Aorta (tissue), 5 donors: ENCODE measurements at regions not wholly inside any gene's neighbourhood (a gene's known extent, or its start where the extent isn't known, plus 50 kb on each side); places are given as distances from the start of the nearest gene placed in this dataset.

Experiments
- ATAC-seq: fragments of 200-7000 bp; cut with Tn5 transposase; one replicate; pipeline ENCODE4 v1.9.1; 2022; ENCODE audit warnings: moderate library complexity; ENCODE audit not compliant: low FRiP score
- DNase-seq, 2 donors: peaks; one replicate each; pipeline ENCODE4 v3.0.0-alpha.2; 2020
- H3K27ac ChIP-seq, 2 donors: one replicate each; pipeline ENCODE4 v1.5.1; 2013; ENCODE audit warnings: low read length in 2 of 2, mild to moderate bottlenecking in 2 of 2, moderate library complexity in 2 of 2, control low read depth in 1 of 2, inconsistent platforms in 1 of 2, low read depth in 1 of 2
- H3K27me3 ChIP-seq, 2 donors: one replicate each; pipeline ENCODE4 v1.6.1; 2013; ENCODE audit warnings: control low read depth in 1 of 2, low read length in 1 of 2, mild to moderate bottlenecking in 1 of 2, moderate library complexity in 1 of 2; ENCODE audit not compliant: insufficient read depth in 2 of 2, control insufficient read depth in 1 of 2
- H3K36me3 ChIP-seq, 2 donors: one replicate each; pipeline ENCODE4 v1.6.1; 2013; ENCODE audit warnings: control low read depth in 1 of 2, low read length in 1 of 2, mild to moderate bottlenecking in 1 of 2; ENCODE audit not compliant: insufficient read depth in 2 of 2, control insufficient read depth in 1 of 2
- H3K4me1 ChIP-seq, 2 donors: one replicate each; pipeline ENCODE4 v1.6.1; 2013; ENCODE audit warnings: low read length in 2 of 2, control low read depth in 1 of 2, mild to moderate bottlenecking in 1 of 2, moderate library complexity in 1 of 2; ENCODE audit not compliant: insufficient read depth in 2 of 2, control insufficient read depth in 1 of 2
- H3K4me3 ChIP-seq, 2 donors: one replicate each; pipeline ENCODE4 v1.5.1; 2013; ENCODE audit warnings: low read length in 2 of 2, control low read depth in 1 of 2, mild to moderate bottlenecking in 1 of 2
- H3K9me3 ChIP-seq: one replicate; pipeline ENCODE4 v1.6.1; 2013; ENCODE audit warnings: mild to moderate bottlenecking, low read length; ENCODE audit not compliant: control insufficient read depth
- WGBS, 2 donors: extraction: QIAGEN DNeasy Blood & Tissue Kit; methylation state at CpG; one replicate each; pipeline ENCODE4 v1.1.7; 2013; 5-methylcytosine and 5-hydroxymethylcytosine counted together
- intact Hi-C, 2 donors: fragments of 100-400 bp; cut with DNase I; formaldehyde crosslinking; loops; one replicate each; pipeline versions ENCODE4 v1.14.2 to v1.15.0; 2022
- donor health status: healthy with polysubstance abuse.
- donor health status: Bipolar disorder and iron deficiency.
- donor health status: DM: no; HTN: no; CAD: no.
- donor health status: DM: no; HTN: no; CAD: no.
- donor health status: DM: yes; HTN: yes; CAD: no.

DNA sequence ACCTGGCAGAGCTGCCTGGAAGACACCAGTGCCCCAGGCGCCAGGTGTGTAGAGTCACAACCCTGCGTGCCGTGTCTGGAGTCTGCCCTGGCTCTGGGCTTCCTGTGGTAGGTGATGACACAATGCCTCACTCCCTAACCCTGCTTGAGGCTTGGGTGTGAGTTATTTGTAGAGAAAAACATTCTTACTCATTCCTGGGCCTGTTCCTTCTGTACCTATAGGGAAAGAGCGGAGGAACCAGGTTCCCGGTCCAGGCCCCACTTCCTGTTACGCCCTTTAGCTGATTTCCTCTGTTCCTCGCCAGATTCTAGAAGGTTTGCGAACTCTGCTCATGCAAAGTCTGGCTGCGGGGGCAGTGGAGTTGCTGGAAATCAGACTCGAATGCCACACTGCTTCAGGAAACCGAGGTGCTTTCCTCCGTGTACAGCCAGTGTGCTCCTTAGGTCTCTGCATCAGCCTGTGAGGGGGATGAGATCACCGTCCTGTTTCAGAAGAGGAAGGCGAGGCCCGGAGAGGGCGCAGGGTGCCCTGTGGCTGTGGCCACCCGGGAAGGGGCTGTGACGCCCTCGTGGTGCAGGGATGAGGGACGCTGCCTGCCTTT lies 67.1 kb upstream of the DUSP22 start:
- 79 to 85% methylated on average over 20 of the region's 20 CpGs for WGBS, 2 donors
- no peaks in the 10 kb centered on the region for H3K36me3 ChIP-seq
- no peaks in the 10 kb centered on the region for H3K4me1 ChIP-seq
- no peaks in the 10 kb centered on the region for H3K27me3 ChIP-seq
- peak; percentile 34 for ATAC-seq
- no peak overlapping the region for H3K27ac ChIP-seq
- intact Hi-C loops: no loop called here
- no peaks in the 10 kb centered on the region for H3K9me3 ChIP-seq
- peak in 1 of 2 donors; percentile 68 for DNase-seq
- no peak overlapping the region for H3K4me3 ChIP-seq

GRCh38 chr6:225907-226306 lies 66.4 kb upstream of the DUSP22 start:
- no peaks in the 10 kb centered on the region for H3K36me3 ChIP-seq
- H3K9me3 ChIP-seq: no peaks in the 10 kb centered on the region
- intact Hi-C loops: no loop called here
- H3K4me3 ChIP-seq: no peak overlapping the region
- no peaks in the 10 kb centered on the region for H3K4me1 ChIP-seq
- no peak for DNase-seq
- H3K27me3 ChIP-seq: no peaks in the 10 kb centered on the region
- WGBS, 2 donors: 82 to 90% methylated on average over 17 of the region's 17 CpGs
- ATAC-seq: no peak
- H3K27ac ChIP-seq: no peak overlapping the region

DNA sequence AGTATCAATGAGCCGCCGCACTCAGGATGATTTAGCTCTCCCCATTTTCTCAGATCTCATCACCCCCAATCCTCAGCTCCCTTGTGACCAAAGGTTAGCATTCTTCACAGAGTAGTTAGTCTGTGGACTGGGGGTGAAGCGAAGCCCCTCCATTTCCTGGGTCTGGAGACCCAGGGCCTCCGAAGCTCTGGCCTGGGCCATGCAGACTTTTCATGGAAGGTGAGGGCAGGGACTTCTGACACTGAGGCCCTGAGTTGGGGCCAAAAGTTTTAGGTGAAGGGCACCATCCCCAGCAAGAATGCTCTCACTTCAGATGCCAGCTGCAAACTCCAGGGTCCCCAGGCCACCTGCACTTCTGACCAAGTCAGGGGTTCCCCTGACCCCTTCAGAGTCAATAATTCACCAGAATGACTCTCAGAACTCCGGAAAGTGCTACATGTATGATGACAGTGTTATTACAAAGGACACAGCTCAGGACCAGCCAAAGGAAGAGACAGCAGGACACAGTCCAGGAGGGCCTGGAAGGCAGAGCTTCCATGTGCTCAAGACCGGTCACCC lies 65.7 kb upstream of the DUSP22 start:
- Histone ChIP-seq H3K4me3 (no peak overlapping the region), H3K27me3 (no peaks in the 10 kb centered on the region), H3K9me3 (no peaks in the 10 kb centered on the region), H3K36me3 (no peaks in the 10 kb centered on the region), H3K27ac (no peak overlapping the region), H3K4me1 (no peaks in the 10 kb centered on the region)
- 95 to 97% methylated on average over 6 of the region's 6 CpGs for WGBS, 2 donors
- ATAC-seq: no peak
- intact Hi-C loops: no loop called here
- no peak for DNase-seq

DNA sequence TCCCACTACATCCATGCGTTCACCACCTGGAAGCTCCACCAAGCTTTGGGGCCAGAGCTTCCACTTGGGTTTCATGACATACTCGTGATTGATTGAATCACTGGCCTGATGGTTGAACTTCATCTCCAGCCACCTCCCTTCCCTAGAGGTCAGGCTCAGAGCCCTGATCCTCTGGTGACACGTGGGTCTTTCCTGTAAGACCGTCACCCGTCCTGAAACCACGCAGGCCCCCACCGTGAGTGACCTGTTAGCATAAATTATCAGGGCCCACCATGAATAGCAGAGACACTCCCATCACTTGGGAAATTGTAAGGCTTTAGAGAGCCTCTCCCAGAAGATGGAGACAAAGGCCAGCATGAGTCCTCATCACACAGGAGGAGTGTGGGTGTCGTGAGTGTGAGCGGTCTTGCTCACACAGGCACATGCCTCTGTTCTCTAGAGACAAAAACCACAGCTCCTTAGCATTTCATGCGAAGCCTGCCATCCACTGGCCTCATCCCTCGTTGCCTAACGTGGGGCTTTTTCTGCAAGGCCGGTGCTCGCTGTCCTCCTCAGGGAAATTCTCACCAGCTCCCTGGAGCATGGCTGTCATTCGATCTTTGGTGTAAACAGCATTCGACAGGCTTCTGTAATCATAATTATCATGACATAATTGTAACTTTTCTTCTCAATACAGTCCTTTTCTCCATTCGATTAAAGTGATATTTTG lies 65.1 kb upstream of the DUSP22 start:
- ATAC-seq: no peak
- intact Hi-C loops: no loop called here

DNA sequence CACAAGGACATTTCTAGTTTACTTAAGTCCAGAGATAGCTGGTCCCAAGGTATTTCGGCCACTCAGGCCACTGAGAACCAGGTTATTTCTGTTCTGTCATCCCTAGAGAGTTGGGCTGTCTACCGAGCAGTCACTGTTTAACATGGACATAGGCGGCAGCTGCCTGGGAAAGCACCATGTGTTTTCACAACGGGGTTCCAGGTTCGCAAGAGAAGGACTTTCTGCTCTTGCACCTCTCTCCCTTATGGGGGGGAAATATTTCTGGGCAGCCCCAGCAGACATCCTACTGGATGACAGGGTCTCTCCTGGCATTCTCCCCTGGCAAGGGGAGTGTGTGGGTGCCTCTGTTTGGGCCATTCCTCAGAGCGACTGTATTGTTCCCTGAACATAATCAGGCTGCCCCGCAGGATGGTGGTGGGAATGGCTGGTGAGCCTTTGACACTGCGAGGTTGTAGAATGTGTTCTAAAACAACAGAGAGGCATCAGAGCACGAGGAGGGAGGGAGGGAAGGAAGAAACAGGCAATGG lies 64.4 kb upstream of the DUSP22 start:
- WGBS, 2 donors: 48 to 58% methylated on average over 9 of the region's 9 CpGs
- ATAC-seq: no peak
- no peaks in the 10 kb centered on the region for H3K27me3 ChIP-seq
- H3K4me3 ChIP-seq: no peak overlapping the region
- no peaks in the 10 kb centered on the region for H3K36me3 ChIP-seq
- no peaks in the 10 kb centered on the region for H3K4me1 ChIP-seq
- DNase-seq: no peak
- intact Hi-C loops: no loop called here
- no peaks in the 10 kb centered on the region for H3K9me3 ChIP-seq
- no peak overlapping the region for H3K27ac ChIP-seq

More for the DNA sequence above, 65.1 kb upstream of the DUSP22 start:
- Histone ChIP-seq H3K36me3 (no peaks in the 10 kb centered on the region), H3K4me3 (no peak overlapping the region), H3K4me1 (no peaks in the 10 kb centered on the region), H3K27ac (no peak overlapping the region), H3K9me3 (no peaks in the 10 kb centered on the region), H3K27me3 (no peaks in the 10 kb centered on the region)
- WGBS, 2 donors: 83 to 91% methylated on average over 17 of the region's 17 CpGs
- no peak for DNase-seq

DNA sequence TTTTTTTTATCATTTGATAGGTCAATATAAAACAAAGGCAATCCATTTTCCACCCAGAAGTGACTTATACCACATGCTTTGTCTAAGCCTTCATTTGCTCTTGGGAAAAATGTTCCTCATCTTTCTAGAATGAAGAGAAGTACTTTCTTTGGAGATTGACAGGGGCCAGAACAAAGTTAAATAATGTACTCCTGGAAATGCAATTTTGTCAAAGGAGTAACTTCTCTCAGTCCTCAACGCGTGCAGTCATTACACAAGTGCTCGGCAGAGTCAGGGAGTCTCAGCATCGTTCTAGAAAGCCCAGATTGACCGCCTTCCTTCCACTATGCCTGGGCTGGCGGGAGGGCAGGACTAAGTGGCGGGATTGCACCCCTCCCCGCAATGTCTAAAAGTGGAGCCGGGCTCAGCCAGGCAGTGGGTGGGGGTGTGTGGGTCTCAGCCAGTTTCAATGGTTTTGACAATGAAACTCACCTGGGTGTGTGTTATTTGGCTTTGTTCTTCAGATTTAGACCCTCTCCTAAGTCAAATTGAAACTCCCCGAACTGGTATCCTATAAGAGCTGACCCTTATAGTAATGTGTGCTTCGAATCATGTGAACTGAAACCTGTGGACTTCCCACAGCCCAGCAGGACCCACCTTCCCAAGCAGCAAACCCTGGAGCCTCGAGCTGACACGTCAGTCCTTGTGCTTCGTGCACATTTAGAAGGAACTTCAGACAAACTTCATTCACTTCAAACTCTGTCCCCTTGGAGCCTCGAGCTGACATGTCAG lies 63.2 kb upstream of the DUSP22 start:
- DNase-seq (no peak), ATAC-seq (no peak)
- Histone ChIP-seq H3K27ac (no peak overlapping the region), H3K4me3 (no peak overlapping the region), H3K9me3 (no peaks in the 10 kb centered on the region), H3K36me3 (no peaks in the 10 kb centered on the region), H3K4me1 (no peaks in the 10 kb centered on the region), H3K27me3 (peaks cover 0 to 3% of the 10 kb centered on the region in 2 donors)
- WGBS, 2 donors: 86 to 89% methylated on average over 15 of the region's 15 CpGs
- intact Hi-C loops: no loop called here

DNA sequence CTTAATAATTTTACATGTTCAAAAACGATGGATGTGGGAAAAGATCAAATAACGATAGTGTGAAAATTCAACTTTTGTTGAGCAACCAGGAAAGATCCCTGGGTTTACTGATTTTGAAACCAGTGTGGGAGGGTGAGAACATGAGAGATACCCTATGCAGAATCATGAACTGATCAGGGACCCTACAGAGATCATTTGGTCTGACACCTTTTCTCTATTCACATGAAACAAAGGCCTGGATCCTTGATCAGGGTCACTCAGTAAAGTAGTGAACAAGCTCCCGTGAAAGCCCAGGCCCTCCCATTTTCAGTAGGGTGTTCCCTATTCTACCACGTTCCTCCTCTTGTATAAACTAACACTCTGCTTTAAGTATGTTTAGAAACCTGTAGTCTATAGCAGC lies 60.5 kb upstream of the DUSP22 start:
- H3K27ac ChIP-seq: no peak overlapping the region
- peaks cover 0 to 3% of the 10 kb centered on the region in 2 donors for H3K27me3 ChIP-seq
- ATAC-seq (no peak), DNase-seq (no peak)
- intact Hi-C loops: no loop called here
- 77 to 88% methylated on average over 4 of the region's 4 CpGs for WGBS, 2 donors
- no peak overlapping the region for H3K4me3 ChIP-seq
- H3K36me3 ChIP-seq: no peaks in the 10 kb centered on the region
- no peaks in the 10 kb centered on the region for H3K4me1 ChIP-seq
- no peaks in the 10 kb centered on the region for H3K9me3 ChIP-seq

DNA sequence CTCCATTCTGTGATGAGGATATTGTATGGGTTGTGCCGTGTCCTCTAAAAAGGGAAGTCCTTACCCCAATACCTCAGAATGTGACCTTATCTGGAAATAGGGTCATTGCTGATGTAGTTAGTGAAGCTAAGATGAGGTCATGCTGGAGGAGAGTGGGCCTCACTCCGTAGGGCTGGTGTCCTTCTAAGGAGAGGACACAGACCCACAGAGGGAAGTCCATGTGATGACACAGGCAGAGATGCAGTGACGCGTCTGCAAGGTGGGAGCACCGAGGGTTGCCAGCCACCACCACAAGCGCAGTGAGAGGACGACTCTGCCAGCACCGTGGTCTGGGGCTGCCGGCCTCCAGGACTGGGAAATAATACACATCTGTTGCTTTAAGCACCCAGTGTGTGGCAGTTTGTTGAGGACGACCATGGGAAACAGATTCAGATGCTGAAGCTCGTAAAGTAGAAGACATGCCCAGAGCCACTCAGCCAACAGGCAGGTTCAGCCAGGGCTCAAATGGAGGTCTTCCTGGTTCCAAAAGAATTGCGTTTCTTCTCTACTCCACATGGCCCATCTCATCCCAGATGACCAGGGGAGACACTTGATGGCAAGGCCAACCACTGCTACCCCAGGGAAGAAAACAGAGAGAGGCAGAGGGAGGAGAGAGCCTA lies 59.2 kb upstream of the DUSP22 start:
- Histone ChIP-seq H3K4me1 (no peaks in the 10 kb centered on the region), H3K9me3 (no peaks in the 10 kb centered on the region), H3K36me3 (no peaks in the 10 kb centered on the region), H3K27ac (no peak overlapping the region), H3K4me3 (no peak overlapping the region), H3K27me3 (peaks cover 0 to 3% of the 10 kb centered on the region in 2 donors)
- DNase-seq (no peak), ATAC-seq (no peak)
- intact Hi-C loops: no loop called here
- WGBS, 2 donors: 61 to 80% methylated on average over 12 of the region's 12 CpGs
